G401.6 (cell line): ENCODE measurements at regions not wholly inside any gene's neighbourhood (a gene's known extent, or its start where the extent isn't known, plus 50 kb on each side); places are given as distances from the start of the nearest gene placed in this dataset.

Experiments
- FAIRE-seq: peaks from 2 replicates; lab custom pipeline; 2012; peaks lifted over from hg19 to GRCh38; lab: Jason Lieb, UNC

GRCh38 chr11:29959488-29959887 is 57.3 kb downstream of the KCNA4 start:
- FAIRE-seq, result no peak

GRCh38 chr11:29957431-29957830 is 59.4 kb downstream of the KCNA4 start:
- no peak for FAIRE-seq

- no peak for FAIRE-seq
Observed at GRCh38 chr11:29956076-29956556, 60.7 kb downstream of the KCNA4 start.

- no peak for FAIRE-seq
Observed at GRCh38 chr11:29943347-29943746, 73.5 kb downstream of the KCNA4 start.

- no peak for FAIRE-seq
Observed at GRCh38 chr11:29937526-29937925, 79.3 kb downstream of the KCNA4 start.

GRCh38 chr11:29934115-29934638 is 82.7 kb downstream of the KCNA4 start:
- FAIRE-seq, result no peak

GRCh38 chr11:29916040-29916439 is 100.8 kb downstream of the KCNA4 start:
- FAIRE-seq, result no peak

GRCh38 chr11:29914203-29914930 is 102.5 kb downstream of the KCNA4 start:
- no peak for FAIRE-seq

- FAIRE-seq, result no peak
Observed at GRCh38 chr11:29913352-29913751, 103.5 kb downstream of the KCNA4 start.

- FAIRE-seq, result no peak
Observed at GRCh38 chr11:29900382-29900781, 116.4 kb downstream of the KCNA4 start.

GRCh38 chr11:29879560-29879959 is 137.3 kb downstream of the KCNA4 start:
- no peak for FAIRE-seq

GRCh38 chr11:29876192-29876591 is 140.6 kb downstream of the KCNA4 start:
- FAIRE-seq, result no peak

GRCh38 chr11:29847219-29847618 is 169.6 kb downstream of the KCNA4 start:
- no peak for FAIRE-seq

- no peak for FAIRE-seq
Observed at GRCh38 chr11:29844701-29845379, 172.0 kb downstream of the KCNA4 start.

- FAIRE-seq, result no peak
Observed at GRCh38 chr11:29844031-29844430, 172.8 kb downstream of the KCNA4 start.

- no peak for FAIRE-seq
Observed at GRCh38 chr11:29842061-29842460, 174.8 kb downstream of the KCNA4 start.

GRCh38 chr11:29826878-29827277 is 190.0 kb downstream of the KCNA4 start:
- no peak for FAIRE-seq

GRCh38 chr11:29816359-29816758 is 200.5 kb downstream of the KCNA4 start:
- FAIRE-seq, result no peak

- no peak for FAIRE-seq
Observed at GRCh38 chr11:29809121-29809520, 207.7 kb downstream of the KCNA4 start.

GRCh38 chr11:29802522-29802921 is 214.3 kb downstream of the KCNA4 start:
- no peak for FAIRE-seq

- no peak for FAIRE-seq
Observed at GRCh38 chr11:29801561-29801960, 215.3 kb downstream of the KCNA4 start.

- no peak for FAIRE-seq
Observed at GRCh38 chr11:29786092-29786491, 230.7 kb downstream of the KCNA4 start.

- FAIRE-seq, result no peak
Observed at GRCh38 chr11:29783506-29783905, 233.3 kb downstream of the KCNA4 start.

- FAIRE-seq, result no peak
Observed at GRCh38 chr11:29782447-29782846, 234.4 kb downstream of the KCNA4 start.
